Cerebellar cortex (tissue), 1 donor: ENCODE measurements at regions not wholly inside any gene's neighbourhood (a gene's known extent, or its start where the extent isn't known, plus 50 kb on each side); places are given as distances from the start of the nearest gene placed in this dataset.
"Not testable (repeated sequence)": the region's sequence is repeated elsewhere in the genome, so short reads cannot be mapped to it uniquely, and the experiment has no call there.

Source experiments
- DNase-seq: peaks from one replicate; pipeline ENCODE4 v3.0.0-alpha.2; 2015; ENCODE audit warnings: low spot score

- not testable (repeated sequence) for DNase-seq
Observed at GRCh38 chr7:3162798-3163197, 119.1 kb upstream of the CARD11 start.

- no peak for DNase-seq
Observed at GRCh38 chr7:3164380-3164792, 120.7 kb upstream of the CARD11 start.

- DNase-seq = no peak
Observed at GRCh38 chr7:3165681-3166580, 122.3 kb upstream of the CARD11 start.

GRCh38 chr7:3167551-3167950, 123.9 kb upstream of the CARD11 start:
- no peak for DNase-seq

GRCh38 chr7:3168370-3168769, 124.7 kb upstream of the CARD11 start:
- DNase-seq = no peak

- DNase-seq = no peak
Observed at GRCh38 chr7:3168869-3169268, 125.2 kb upstream of the CARD11 start.

- DNase-seq = no peak
Observed at GRCh38 chr7:3172768-3173280, 128.2 kb upstream of the SDK1 start.

GRCh38 chr7:3174515-3175284, 126.4 kb upstream of the SDK1 start:
- no peak for DNase-seq

GRCh38 chr7:3175285-3175902, 125.7 kb upstream of the SDK1 start:
- DNase-seq = no peak

GRCh38 chr7:3176112-3177000, 124.7 kb upstream of the SDK1 start:
- no peak for DNase-seq

GRCh38 chr7:3177271-3177670, 123.8 kb upstream of the SDK1 start:
- no peak for DNase-seq

- no peak for DNase-seq
Observed at GRCh38 chr7:3179456-3179855, 121.6 kb upstream of the SDK1 start.

- DNase-seq = no peak
Observed at GRCh38 chr7:3180604-3181003, 120.4 kb upstream of the SDK1 start.

- DNase-seq = not testable (repeated sequence)
Observed at GRCh38 chr7:3182055-3182454, 119.0 kb upstream of the SDK1 start.

GRCh38 chr7:3187444-3188040, 113.5 kb upstream of the SDK1 start:
- DNase-seq = no peak

GRCh38 chr7:3188946-3189345, 112.1 kb upstream of the SDK1 start:
- DNase-seq = no peak

- no peak for DNase-seq
Observed at GRCh38 chr7:3191548-3191947, 109.5 kb upstream of the SDK1 start.

GRCh38 chr7:3192669-3193068, 108.4 kb upstream of the SDK1 start:
- DNase-seq = no peak

- DNase-seq = no peak
Observed at GRCh38 chr7:3193379-3194120, 107.5 kb upstream of the SDK1 start.

GRCh38 chr7:3194501-3195141, 106.4 kb upstream of the SDK1 start:
- no peak for DNase-seq
